ENCODE measurements at regions not wholly inside any gene's neighbourhood (a gene's known extent, or its start where the extent isn't known, plus 50 kb on each side); places are given as distances from the start of the nearest gene placed in this dataset.

DNA sequence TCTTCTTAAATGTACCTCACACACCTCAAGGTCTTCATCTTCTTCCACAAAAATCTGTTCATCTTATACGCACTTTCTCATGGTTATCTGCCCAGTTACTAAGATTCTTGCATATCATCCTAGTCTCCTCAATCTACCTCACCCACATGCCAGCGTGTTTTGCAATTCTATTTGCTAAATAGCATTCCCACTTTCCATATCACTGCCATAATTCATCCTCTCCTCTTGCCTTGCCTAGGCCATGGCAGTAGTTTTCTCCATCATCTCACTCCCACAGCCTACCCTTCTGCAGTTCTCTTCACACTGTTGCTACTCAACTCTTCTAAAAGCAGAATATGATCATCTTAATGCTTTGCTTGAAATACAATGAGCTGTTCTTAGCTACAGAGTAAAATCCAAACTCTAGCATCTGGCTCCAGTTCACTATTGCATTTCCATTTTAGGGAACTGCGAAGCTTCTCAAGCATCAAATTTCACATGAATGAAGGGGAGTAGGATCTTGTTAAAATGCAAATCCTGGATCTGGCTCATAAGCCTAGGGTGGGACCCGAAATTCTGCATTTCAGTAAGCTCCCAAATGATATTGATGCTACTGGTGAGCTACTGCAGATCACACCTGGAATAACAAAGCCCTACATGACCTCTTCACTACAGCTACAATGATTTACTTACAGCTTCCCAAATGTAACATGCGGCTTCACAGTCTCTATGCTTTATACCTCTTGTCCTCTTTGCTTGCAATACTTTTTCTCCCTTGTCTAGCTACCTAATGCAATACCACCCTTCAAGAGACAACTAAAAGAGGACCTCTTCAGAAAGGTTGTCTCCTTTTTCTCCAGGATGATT, 293.9 kb downstream of the SATB2 start:
- Histone ChIP-seq H3K27ac (no peak overlapping the region), H3K4me3 (no peak overlapping the region), H3K27me3 (no peaks in the 10 kb centered on the region), H3K4me1 (no peaks in the 10 kb centered on the region), H3K36me3 (no peaks in the 10 kb centered on the region), H3K9me3 (no peaks in the 10 kb centered on the region)
- TF ChIP-seq, protein P1, sequence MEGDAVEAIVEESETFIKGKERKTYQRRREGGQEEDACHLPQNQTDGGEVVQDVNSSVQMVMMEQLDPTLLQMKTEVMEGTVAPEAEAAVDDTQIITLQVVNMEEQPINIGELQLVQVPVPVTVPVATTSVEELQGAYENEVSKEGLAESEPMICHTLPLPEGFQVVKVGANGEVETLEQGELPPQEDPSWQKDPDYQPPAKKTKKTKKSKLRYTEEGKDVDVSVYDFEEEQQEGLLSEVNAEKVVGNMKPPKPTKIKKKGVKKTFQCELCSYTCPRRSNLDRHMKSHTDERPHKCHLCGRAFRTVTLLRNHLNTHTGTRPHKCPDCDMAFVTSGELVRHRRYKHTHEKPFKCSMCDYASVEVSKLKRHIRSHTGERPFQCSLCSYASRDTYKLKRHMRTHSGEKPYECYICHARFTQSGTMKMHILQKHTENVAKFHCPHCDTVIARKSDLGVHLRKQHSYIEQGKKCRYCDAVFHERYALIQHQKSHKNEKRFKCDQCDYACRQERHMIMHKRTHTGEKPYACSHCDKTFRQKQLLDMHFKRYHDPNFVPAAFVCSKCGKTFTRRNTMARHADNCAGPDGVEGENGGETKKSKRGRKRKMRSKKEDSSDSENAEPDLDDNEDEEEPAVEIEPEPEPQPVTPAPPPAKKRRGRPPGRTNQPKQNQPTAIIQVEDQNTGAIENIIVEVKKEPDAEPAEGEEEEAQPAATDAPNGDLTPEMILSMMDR (IDR thresholded peaks at IDR 0.05) = no peak
- no peak for DNase-seq (ENCODE audit: low spot score)

DNA sequence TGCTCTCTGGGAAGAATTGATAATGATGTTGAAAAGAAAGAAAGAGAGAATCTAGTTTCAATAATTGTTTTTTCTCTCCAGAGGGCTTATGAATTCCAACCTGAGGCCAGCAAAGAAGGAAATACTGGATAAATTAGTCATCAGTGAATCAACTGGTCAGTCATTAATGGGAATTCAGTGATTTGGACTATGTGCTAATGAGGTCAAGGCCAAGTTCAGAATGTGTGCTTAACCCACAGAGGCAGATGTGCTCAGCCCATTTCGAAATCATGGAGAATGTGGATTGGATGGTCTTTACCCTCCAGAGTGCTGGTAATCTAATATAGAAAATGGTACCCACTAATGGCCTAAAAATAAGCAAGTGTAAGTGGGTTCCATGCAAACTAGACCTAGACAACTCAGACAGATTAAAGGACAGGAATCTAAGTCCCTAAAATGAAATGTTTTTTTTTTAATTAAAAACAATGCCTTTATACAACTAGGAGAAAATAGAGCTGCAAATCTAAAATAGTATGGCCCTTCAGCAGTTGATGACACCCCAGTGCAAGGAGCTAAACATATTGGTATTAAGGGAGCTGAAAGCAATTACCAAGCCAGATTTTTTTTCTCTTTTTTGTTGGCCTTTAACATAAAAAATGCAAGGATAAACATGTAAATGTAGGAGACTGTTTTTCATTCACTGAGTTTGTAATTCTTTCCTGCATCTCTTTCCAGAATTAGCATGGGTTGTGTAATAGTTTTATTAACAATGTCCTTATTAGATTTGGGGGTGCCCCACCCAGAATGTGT, 296.9 kb downstream of the SATB2 start:
- no peak overlapping the region for H3K27ac ChIP-seq
- TF ChIP-seq, protein P1 (IDR thresholded peaks at IDR 0.05) = no peak
- no peak for DNase-seq (ENCODE audit: low spot score)
- H3K4me3 ChIP-seq = no peak overlapping the region
- H3K36me3 ChIP-seq = no peaks in the 10 kb centered on the region
- H3K9me3 ChIP-seq = peaks cover 0 to 5% of the 10 kb centered on the region in 2 donors
- no peaks in the 10 kb centered on the region for H3K4me1 ChIP-seq
- no peaks in the 10 kb centered on the region for H3K27me3 ChIP-seq

DNA sequence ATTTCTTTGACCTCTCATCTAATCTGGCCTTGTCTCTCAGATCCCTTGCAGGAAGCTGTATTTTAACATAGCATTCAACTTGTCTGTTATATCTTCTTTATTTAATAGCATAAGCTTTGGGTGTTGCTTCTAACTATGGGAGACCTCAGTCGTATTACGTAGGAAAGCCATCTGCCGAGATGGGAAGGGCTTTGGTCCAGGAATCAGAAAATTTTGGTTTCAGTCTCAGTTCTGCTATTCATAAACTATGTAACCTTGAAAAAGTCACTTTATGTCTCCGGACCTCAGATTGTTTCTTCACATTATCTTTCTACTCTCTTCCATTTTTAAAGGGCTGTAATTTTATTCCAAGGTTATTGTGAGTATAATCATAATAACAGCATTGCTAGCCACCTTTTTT, 297.7 kb downstream of the SATB2 start:
- H3K4me1 ChIP-seq = no peaks in the 10 kb centered on the region
- no peak overlapping the region for H3K4me3 ChIP-seq
- H3K27me3 ChIP-seq = no peaks in the 10 kb centered on the region
- TF ChIP-seq, protein P1 (IDR thresholded peaks at IDR 0.05) = no peak
- no peaks in the 10 kb centered on the region for H3K36me3 ChIP-seq
- DNase-seq (ENCODE audit: low spot score) = no peak
- peaks cover 0 to 5% of the 10 kb centered on the region in 2 donors for H3K9me3 ChIP-seq
- H3K27ac ChIP-seq = no peak overlapping the region

DNA sequence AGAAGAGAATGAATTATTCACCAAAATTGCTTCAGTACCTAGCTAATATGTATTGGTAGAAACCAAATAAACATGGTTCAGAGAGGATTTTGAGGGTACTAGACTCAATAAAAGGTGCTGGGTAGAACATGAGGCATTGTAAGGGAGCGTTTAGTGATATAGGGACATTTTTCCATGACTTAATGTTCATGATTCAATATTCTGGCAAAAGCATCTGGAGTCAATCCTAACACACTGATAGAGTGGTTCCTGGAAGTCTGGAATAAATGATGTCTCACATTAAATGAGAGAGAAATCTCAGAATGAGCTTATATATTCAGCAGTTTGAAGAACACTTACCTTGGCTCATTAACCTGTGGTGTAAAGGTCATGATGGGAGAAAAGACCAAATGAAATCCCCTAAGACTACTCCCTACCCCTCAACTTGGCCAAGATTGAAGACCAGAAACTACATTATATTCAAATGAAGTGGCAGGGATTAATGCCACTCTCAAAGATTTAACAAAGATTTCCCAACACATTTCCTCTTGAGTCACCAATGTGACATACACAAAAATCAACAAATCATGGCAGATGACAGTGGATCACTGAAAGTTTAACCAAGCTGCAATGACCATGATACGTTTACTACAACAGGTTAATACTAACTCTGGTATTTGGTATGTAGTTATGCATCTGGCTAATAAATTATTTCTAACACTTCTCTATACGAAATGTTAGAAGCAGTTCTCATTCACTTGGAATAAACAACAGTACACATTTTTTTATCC, 309.5 kb downstream of the SATB2 start:
- Histone ChIP-seq H3K36me3 (no peaks in the 10 kb centered on the region), H3K4me3 (no peak overlapping the region), H3K27me3 (no peaks in the 10 kb centered on the region), H3K4me1 (no peaks in the 10 kb centered on the region), H3K9me3 (no peaks in the 10 kb centered on the region), H3K27ac (no peak overlapping the region)
- no peak for DNase-seq (ENCODE audit: low spot score)
- TF ChIP-seq, protein P1 (IDR thresholded peaks at IDR 0.05) = no peak

DNA sequence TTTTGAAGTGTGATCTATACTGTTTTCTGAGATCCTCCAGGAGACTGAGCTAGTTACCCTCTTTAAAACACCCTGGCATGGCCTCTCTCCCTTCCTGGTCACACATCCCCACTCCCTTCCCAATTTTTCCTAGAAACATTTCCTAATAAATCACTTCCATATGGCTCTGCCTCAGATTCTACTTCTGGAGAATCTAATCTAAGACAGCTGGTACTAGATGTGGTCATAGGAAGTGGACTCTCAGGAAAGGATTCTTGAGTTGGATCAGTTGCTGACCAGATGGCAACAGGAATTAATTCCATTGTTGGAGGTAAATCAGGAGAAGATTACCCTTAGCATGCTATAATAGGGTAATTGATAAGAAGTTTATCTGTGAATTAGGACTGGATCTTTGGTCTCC, 310.5 kb downstream of the SATB2 start:
- no peak for DNase-seq (ENCODE audit: low spot score)
- TF ChIP-seq, protein P1 (IDR thresholded peaks at IDR 0.05) = no peak
- Histone ChIP-seq H3K27ac (no peak overlapping the region), H3K4me1 (no peaks in the 10 kb centered on the region), H3K9me3 (no peaks in the 10 kb centered on the region), H3K4me3 (no peak overlapping the region), H3K27me3 (no peaks in the 10 kb centered on the region), H3K36me3 (no peaks in the 10 kb centered on the region)

Measured in right atrium auricular region (tissue), 2 donors.